Right kidney (tissue), 1 donor: ENCODE measurements at regions not wholly inside any gene's neighbourhood (a gene's known extent, or its start where the extent isn't known, plus 50 kb on each side); places are given as distances from the start of the nearest gene placed in this dataset.

Source experiments
- DNase-seq: peaks from one replicate; pipeline ENCODE4 v3.0.0-alpha.2; 2016

DNA sequence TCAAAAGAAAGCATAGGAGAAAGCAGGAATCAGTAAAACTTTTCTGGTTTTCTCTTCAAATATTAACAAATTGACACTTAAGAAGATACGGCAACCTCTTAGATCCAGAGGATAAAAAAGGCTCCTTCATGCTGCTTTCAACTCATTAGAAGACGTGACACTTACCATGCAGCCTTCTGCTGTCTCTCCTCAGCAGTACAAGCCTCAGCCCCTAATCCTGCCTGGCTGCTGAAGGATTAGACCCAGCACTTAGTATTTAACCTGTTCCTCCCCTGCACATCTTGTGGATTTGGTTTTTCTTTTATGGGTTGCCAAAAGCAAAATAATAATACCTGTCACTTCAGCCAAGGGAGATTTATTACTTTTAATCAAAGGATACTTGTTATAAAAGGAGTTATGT, 108.4 kb downstream of the LYZL1 start:
- no peak for DNase-seq

- no peak for DNase-seq
These were observed 114.3 kb downstream of the LYZL1 start for GRCh38 chr10:29403208-29403607.

- no peak for DNase-seq
These were observed 118.5 kb downstream of the LYZL1 start for GRCh38 chr10:29407280-29407858.
